ENCODE measurements at regions not wholly inside any gene's neighbourhood (a gene's known extent, or its start where the extent isn't known, plus 50 kb on each side); places are given as distances from the start of the nearest gene placed in this dataset.
A peak's percentile ranks its signal among the peaks of the same experiment; 100 is the strongest.

DNA sequence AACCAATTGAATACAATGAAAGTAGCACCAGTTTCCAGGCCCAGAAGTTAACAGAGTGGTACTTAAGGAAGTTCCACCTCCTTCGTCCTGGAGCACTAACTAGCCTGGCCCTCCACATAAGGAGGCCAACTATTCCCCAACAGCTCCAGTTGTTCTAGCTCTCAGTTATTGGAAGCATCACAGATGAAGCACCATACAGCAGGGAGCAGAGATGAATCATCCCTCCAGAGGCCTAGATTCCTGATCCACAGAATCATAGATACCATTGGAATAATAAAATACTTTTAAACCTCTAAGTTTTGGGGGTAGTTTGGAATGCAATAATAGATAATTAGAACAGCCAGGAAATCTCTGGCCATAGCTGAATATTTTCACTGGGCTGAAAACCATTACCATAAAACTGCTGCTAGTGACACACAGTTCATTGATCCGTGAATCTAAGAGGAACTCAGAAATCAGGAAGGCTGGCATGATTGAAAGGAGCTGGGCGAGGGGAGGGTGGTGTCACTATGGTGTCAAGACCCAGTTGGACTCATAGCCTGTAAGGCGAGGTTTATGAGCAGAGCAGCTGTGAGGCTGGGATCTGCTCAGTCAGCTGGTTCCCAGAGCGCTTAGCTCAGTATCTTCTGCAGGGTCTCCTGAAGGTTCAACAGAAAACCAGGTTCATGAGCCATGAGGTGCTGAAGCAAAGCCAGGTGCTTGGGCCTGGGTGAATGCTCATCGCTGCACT, 371.4 kb upstream of the TMTC1 start:
- DNase-seq = no peak

DNA sequence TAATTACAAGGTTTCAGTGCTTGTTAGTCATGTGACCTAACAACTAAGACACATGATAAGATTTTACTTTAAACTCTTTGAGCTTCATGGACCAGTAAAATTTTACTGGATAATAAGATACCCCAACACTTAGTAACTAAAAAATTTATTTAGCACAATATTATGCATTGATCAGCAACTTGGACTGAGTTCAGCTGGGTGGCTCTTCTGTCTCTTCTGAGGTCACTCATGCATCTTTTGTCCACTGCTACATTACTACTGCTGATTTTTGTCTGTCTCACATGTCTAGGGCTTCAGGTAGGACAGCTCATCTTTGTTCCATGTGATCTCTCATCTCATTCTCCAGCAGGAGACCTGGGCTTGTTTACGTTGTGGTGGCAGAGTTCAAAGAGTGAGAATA, 370.2 kb upstream of the TMTC1 start:
- no peak for DNase-seq

- no peak for DNase-seq
Measured at GRCh38 chr12:30152705-30153104, 369.0 kb upstream of the TMTC1 start.

GRCh38 chr12:30151831-30152230, 368.1 kb upstream of the TMTC1 start:
- DNase-seq = no peak

DNA sequence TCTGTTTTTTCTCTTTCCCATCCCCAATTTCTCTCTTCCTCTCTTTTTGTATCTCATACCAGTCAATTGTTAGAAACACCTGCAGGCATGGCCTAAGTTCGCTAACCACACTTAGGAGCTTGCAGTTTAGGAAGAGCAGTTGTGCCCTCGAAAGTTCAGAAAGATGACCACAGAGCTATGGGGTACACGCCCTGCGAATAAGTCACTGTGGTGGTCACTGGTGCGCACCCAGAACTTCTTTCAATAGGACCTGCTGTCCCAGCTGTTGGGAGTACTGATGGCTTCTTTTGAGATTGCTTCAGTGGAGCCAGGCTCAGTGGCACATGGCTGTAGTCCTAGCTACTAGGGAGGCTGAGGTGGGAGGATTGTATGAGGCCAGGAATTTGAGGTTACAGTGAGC, 362.8 kb upstream of the TMTC1 start:
- DNase-seq = no peak

DNA sequence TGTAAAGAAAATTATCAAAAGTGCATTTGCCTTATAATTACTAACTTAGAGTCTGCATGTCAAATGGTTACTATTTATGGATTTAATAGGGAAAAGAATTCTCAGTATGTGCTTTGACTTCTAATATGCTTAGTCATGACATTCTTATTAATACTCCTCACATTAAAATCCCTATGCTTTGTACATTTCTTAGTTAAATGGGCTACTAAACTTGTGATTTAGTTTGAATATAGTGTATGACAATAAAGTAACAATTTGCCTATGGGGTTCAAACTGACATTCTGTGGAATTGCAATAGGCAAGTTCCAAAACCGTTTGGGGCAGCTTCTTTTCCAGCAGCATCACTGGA, 361.9 kb upstream of the TMTC1 start:
- no peak for DNase-seq

DNA sequence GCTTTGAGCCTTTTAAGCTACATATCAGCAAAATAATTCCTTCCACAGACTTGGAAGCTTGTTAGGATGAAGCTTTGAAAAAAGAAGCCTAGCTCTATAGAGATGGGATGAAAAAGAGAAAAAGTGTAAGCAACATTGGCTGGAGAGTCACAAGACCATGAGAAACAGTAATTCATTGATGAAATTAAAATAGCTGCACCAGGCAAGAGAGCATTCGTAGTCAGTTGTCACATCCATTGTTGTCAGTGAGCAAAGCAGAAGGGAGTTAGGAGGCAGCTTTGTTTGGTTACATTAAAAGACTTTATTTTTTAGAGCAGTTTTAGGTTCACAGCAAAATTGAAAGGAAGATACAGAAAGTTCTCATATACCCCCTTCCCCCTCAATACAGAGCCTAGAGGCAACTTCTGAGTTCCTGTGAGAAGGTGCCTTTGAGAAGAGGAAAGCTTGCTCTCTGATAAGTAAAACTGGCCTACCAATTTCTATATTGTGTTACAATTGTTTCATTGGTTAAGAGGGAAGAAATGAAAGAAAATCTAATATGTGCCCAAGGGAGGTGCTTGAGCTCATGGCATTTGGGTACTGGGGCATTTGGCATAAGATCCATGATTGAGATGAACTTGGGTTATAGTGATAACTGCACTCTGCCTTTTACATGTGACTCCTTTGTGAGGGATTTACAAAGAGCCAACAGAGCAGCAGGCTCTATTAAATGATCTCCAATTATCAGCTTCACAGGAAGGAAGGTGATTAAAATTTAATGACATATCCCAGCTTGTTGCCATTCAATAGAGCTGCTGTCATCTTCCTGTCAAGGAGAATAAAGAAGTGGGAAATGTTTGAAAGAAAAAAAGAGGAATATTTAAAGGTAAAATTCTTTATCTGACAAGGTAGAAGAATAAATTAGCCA, 361.3 kb upstream of the TMTC1 start:
- peak in 1 of 51 donors; percentile 28 for DNase-seq

DNA sequence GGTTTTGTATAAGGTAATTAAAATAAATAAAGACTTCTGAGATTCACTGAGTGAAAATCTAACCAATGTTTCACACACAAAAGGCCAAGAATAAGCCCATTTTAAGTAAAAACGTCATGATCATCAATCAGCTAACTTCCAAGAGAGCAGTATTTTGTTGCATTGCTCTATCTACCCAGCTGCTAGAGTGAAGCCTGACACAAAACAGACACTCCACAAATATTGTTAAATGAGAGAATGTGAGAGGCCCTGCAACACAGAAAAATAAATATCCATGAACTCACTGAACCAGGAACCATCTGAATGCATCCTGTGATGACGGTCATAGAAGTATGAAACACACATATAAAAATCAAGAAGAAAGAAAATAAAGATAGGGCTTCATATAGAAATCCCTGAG, 358.6 kb upstream of the TMTC1 start:
- DNase-seq = no peak

DNA sequence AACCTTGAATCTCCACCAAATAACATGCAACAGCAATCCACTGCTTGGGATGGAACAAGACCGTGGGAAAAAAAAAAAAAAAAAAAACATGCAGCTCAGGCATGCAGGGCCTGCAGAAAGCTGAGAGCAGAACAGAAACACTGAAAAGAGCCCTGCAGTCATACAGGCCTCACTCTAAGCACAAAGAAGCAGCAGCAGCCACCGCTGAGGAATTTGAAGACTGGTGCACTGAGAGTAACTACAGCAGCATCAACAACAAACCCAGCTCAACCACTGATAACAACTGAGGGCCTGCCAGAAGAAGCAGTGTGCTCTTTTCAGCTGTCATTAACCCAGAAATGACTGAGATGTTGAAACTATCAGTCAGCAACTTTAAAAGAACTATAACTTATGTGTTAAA, 354.7 kb upstream of the TMTC1 start:
- no peak for DNase-seq

GRCh38 chr12:30136696-30137095, 353.0 kb upstream of the TMTC1 start:
- DNase-seq = no peak

DNA sequence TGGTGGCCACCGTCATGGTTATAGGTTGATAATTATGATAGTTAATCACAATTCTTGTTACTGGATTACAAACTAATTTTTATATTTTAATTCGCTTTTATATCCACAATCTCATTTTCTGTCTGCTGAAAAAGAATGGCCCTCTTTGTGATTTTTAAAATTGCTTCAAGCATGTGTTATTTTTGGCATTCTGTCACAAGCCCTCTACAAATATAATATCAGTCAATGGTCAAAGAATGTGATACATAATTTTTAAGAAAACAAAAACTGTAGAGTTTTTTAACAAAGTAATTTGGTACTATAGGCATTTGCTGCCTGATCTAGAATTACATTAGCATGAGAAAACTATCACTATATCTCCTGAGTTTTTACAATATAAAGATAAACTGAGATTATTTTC, 352.0 kb upstream of the TMTC1 start:
- DNase-seq = no peak

GRCh38 chr12:30134229-30134628, 350.5 kb upstream of the TMTC1 start:
- no peak for DNase-seq

DNA sequence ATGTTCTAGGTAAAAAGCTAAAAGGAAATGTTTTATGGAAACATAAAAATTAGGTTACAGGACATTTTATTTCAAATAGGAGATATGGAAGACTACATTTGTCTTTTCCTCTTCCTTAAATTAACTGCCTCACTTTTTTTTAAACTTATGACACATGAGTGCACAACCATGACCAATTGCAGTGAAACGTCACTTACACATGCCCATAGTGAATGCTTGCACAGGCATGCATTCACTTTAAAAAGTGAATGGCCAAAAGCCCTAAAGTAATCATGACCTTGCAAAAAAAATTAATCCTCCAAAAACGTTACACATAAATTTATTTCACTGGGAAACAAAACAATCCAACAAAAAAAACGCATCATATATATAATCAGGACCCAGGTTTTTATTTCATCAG, 343.2 kb upstream of the TMTC1 start:
- DNase-seq = no peak

- no peak for DNase-seq
Measured at GRCh38 chr12:30120522-30120921, 336.8 kb upstream of the TMTC1 start.

DNA sequence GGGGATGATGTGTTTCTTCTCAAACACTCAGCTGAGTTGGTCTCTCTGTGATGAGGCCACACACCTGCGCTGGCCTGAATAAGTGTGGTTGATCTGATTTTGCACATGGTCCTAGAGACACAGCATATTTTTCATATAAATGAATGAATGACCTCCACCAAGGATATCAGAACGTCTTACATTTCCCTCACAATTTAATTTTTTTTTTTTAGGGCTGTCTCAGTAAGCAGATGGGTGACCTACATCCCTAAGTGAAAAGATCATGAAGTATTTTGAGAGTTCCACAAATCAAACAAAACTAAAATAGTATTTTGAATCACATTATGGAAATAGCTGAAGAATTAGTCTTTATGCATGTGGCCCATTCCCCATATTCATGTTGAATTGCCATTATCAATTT, 333.7 kb upstream of the TMTC1 start:
- DNase-seq = no peak

- DNase-seq = no peak
Measured at GRCh38 chr12:30111719-30112118, 328.0 kb upstream of the TMTC1 start.

- DNase-seq = peak in 1 of 51 donors; percentile 12
Measured at GRCh38 chr12:30110958-30111586, 327.3 kb upstream of the TMTC1 start.

DNA sequence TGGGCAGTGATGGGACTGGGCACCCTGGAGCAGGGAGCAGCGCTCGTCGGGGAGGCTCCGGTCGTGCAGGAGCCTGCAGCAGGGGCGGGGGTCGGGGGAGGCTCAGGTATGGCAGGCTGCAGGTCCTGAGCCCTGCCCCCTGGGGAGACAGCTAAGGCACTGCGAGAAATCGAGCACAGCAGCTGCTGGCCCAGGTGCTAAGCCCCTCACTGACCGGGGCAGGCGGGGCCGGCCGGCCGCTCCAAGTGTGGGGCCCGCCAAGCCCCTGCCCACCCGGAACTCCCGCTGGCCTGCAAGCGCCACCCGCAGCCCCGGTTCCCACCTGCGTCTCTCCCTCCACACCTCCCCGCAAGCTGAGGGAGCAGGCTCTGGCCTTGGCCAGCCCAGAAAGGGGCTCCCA, 326.8 kb upstream of the TMTC1 start:
- no peak for DNase-seq

DNA sequence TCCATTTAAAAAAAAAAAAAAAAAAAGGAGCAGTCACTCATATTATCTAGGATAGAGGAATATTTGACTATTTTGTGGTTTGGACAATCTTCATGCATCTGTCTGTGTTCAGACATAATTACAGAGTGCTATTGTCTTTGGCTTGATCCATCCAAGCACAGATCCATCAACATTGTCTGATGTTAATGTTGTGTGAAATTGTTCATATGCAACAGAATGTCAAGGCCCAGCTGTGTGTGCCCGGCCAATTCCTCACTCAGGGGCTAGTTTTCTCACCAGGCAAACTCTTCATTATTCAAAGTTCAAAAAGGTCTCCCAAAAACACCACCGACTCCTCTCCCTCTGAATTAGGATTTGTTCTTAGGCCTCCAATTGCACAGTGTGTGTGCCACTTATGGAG, 324.9 kb upstream of the TMTC1 start:
- DNase-seq = no peak

DNA sequence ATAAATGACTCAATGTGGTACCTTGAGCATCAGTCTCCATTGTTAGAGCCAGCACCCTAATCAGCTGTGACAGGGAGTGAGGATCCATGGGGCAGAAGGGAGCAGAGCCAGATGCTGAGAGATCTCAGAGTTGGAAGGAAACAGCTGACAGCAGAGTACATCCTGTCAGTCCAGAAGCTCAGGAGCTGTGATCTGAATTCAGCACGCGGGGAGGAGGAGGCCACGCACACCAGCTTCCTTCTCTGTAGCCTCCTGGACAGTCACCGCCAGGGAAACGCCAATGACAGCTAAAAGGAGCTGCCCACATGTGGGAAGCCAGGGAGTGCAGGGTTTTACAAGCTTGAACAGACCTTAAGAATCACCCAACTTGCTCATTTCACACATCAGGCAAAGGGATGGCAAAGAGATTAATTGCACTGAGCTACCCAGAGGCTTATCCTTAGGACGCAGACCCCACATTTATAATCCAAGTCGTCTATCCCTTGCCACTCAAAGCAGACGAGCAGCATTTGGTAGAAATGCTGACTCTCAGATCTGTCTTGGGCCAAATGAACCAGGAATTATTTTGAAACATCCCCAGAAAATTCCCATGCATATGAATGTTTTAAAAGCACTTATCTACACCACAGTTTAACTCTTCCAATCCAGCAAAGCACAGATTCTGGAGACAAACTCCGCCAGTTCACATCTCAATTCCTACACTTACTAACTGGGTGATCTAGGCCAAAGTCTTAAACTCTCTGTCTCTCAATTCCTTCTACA, 322.6 kb upstream of the TMTC1 start:
- DNase-seq = no peak

DNA sequence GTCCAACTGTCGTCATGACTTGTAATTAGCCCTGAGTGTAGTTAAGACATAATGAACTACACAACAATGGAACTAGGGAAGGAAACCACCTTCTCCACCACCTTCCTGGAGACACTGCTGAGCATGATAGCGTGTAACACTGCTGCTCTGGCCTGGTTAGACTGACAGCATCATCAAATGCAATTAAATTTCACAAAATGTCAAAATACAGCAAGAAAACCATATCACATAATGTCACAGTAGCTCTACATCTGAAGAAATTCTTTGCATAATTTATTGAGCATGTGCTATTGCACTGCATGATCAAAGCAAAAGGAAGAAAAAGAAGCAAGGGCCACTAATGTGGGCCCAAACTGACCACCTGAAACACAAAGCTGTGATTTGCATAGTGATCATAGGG, 321.8 kb upstream of the TMTC1 start:
- DNase-seq = no peak

DNA sequence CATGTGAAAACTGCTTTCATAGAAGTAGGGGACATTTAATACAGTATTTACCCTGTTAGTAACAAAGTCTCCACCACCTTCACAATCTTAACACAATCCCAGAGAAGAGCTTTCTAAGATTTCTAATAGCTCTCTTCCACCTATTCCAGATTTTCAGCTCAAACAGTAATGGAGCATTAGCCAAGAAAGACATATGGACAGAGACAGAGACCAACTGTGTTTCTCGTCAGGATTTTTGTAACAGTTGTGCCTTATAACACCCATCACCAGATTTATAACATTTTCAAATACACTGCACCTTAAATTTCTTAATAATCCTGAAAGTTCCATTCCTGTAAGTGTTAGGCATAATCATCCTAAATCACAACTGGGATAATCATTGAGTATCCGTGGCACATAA, 321.2 kb upstream of the TMTC1 start:
- no peak for DNase-seq
